GM21825 (cell line): ENCODE measurements at regions not wholly inside any gene's neighbourhood (a gene's known extent, or its start where the extent isn't known, plus 50 kb on each side); places are given as distances from the start of the nearest gene placed in this dataset.
A peak's percentile ranks its signal among the peaks of the same experiment; 100 is the strongest.

Experiments
- ATAC-seq: cut with Tn5 transposase; IDR thresholded peaks from one replicate; pipeline ENCODE4 v1.9.1; 2021; ENCODE audit warnings: mild to moderate bottlenecking, moderate library complexity; ENCODE audit not compliant: unreplicated experiment

DNA sequence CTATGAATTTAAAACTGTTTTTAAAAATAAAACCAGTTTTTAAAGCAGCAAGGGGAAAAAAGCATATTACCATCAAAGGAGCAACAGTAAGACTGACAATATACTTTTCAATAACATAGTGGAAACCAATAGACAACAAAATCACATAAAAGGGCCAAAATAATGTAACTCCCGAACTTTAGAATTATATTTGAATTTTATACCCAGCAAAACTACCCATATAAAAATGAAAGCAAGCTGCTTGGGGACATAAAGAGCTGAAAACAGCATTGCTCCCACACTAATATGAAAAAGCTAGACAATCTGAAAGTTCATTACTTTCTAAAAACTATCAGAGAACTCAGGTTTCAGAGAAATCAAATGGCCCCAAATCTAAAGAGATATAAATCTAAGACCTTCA, 199.4 kb upstream of the ARID1B start:
- no peak for ATAC-seq

DNA sequence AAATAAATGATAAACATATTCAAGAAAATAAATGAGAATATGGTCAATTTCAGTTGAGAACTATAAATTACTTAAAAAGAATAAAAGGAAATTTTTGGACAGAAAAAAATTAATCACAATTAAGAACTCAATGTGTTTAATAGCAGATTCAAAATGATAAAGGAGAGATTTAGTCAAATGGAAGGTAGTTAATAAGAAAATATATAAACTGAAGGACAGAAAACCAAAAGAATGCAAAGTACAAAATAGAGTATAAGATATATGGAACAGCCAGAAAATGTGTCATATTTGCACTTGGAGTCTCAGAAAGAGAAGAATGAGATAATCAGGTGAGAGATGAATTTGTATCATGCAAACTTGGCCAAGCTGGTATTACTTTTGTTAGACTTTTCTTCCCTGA, 201.8 kb upstream of the ARID1B start:
- no peak for ATAC-seq

DNA sequence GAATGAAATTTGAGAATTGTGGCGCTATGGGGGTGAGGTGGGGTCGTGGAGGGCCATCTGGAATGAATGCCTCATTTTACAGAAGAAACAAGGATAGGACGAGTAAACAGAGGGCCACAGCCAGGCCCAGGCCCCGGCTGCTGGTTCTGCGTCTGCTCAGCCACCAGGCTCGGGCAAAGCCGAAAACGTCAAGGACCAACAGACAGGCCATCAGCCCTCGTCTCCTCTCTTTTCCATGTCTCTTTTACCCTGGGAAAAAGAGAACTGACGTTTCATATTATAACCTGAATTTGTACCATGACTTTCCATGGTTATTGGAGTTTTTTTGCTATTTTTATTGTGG, 212.4 kb upstream of the ARID1B start:
- no peak for ATAC-seq

DNA sequence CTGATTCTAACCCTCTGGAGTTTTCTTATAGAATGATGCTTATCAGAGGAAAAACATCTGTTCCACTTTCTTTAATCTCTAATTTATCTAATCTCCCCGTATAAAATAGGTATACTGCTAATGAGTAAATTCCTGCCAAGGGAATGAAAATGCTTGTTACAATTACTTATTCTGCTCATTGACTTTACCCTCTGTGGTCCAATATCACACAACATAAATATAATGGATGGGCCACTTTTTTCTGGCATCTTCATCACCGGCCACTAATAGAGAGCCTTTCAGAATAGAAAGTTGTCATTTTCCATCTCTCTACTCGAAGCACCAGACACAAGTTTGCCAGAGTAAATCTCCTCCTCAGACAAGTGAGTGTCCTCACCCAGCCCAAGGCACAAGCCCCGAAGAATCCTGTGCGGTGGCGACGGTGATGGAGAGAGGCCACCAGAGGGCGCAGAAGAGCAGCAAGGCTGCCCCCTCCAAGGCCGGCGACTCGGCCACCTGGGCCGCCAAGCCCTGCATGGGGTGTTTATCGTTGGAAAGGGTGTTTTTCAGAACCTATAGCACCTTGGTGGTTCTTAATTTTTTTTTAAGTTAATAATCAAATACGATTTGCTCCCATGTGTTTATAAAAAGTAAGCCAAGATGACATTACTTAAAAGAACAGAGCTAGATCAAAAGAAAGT, 212.9 kb upstream of the ARID1B start:
- peak; percentile 94 for ATAC-seq

DNA sequence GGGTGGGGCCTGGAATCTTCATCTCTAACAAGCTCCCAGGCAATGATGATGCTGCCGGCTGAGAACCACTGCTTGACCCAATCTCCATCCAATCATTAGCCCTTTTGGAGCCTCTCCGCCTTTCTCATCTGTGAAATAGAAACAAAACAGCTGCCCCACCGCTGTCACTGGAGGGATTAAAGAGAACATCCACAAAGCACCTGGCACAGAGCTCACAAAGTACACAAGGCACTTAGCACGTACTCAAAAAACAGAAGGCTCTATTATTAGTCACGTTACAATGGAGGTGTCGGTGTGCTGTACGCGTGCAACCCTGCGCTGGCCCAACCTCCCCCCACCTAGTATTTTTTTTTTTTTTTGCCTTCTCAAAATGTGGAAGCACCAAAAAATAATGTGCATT, 213.5 kb upstream of the ARID1B start:
- no peak for ATAC-seq

DNA sequence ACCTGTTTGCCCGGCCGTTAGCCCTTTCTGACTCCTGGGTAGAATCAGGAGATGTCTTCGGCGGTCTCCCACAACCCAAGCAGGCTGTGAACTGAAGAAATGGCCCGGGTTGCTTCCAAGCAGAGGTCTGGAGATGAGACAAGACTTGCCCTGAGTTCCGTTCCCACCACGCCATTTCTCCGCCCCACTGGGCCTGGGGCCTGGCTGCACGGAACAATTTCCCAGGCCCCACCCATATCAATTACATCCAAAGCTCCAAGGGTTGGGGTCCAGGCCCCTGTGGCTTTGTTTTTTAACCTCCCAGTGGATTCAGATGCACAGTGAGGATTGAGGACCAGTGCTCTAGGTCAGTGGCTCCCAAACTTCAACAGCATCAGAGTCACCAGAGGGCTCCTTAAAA, 214.5 kb upstream of the ARID1B start:
- ATAC-seq: no peak

DNA sequence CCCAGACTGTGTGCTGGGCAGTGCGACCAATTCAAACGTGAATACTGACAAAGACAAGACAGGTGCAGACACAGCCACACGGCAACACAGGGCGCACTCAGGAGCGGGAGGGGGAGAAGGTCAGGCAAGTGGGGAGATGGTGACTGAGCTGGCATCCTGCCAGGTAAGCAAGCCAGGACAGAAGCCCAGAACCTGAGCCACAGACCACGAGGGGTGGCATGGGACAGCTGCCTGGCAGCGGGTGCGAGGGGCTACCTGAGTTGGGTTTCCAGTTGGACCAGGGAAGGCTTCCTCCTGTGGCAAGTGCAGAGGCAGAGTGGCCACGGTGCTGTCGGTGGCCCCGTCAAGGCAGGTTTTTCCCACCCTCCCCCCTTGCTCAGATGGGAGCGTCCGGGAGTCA, 215.2 kb upstream of the ARID1B start:
- ATAC-seq: no peak

DNA sequence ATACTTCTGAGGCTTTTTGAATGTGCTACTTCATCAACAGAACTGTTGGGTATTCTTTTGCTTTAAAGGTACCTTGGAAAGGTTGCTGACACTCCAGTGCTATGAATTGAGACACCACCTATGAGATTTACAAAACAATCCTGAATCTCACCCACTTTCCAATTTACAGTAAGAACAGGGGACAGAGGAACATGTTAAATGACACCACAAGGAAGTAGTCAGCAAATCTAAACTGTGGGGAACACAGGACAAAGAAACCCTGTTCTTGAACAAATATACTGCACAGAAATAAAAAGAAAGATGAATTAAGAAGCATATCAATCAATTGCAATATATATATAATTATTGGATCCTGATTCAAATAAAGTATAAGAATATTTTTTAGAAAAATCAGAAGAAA, 216.7 kb upstream of the ARID1B start:
- no peak for ATAC-seq

DNA sequence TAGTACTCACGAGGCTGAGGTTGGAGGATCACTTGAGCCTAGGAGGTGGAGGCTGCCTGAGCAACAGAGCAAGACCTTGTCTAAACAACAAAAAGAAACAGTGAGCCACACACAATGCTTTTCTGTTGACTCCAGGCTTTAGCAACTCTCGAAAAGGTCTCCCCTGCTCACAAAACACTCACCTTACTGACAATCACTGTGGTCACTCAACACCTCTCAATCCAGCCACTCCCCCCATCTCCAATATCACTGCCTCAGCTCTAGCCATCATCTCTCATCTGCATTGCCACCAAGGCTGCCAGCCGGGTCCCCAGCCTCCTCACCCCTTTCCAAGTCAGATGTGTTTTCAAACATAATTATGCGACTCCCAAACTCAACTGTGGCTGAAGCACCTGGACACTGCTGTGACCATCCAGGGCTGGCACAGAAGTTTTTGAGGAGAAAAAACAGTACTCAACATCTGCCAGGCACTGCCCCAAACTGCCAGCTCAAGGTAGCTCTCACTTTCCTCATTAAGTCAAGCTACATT, 218.0 kb upstream of the ARID1B start:
- ATAC-seq: no peak

DNA sequence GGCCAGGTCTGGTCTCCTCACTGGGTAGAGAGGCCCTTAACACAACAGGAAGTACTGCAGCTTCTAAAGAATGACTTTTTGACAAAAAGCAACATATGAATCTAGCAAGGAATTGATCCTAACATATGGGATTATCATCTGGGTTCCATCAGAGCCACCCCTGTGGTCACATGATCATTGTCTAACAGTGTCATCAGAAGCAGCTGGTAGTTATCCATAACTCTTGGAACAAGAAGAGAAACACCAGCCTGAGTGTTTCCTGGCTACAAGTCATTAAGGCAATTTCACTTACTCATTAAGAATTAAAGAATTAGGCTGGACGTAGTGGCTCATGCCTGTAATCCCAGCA, 219.3 kb upstream of the ARID1B start:
- ATAC-seq: no peak

DNA sequence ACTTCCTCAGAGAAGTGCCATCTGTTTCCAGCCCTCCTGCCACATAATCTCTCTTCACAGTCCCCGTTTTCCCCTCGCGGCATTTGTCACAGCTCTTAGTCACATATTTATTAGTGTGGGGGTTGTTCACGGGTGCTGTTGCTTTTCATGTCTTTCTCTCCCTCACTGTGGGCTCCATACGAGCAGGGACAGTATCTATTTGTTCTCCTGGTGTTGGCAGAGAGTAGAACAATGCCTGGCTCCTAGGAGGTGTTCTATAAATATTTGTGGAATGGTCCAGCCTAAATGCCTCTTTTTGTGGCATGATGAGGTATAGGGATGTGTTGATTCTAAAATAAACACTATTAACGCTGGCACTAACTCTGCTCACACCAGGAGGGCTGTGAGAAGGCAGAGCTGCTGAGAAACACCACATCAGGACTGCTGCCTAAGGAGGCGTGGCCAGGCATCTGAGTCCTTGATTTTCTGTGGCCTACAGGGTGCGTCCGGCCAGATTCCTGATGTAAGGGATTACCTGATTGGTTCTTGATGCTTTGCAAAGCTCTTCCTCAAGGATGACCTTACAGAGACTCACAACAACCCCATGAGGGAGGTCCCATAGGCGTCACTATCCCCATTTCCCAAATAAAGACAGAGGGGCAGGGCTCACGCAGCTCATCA, 219.8 kb upstream of the ARID1B start:
- ATAC-seq: no peak

DNA sequence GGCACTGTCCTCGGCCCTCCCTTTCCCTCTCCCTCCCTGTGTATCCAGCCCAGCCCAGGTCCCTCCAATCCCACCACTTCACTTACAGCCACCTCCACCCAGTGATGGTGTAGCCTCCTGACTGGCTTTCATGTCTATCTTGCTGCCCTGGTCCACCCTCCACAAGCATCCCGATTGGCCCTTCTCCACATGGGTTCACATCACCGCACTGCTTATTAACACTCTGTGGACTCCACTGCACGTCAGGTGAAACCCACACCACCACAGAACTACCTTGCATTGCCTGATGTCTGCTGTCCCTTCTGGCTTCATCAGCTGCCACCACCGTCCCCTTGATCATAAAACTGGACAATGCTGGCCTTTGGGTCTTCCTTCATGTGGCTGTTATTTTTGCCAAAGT, 220.4 kb upstream of the ARID1B start:
- ATAC-seq: no peak

DNA sequence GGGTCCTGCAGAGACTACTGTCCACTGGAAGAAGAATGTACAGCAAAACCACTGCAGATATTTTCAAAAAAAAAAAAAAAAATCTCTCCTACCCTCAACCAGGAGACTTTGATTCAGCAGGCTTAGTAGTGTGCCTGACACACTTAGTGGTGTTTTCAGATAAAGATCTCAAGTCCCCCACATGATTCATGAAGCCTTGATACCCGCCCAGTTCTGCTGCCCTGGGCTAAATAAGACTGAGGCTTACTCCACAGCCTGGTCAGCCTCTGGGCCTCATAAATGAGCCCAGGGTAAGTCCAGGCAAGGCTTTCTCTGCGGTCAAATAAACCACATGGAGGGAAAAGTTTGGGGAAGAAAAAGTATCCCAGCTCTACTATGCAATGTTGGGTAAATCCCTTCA, 222.1 kb upstream of the ARID1B start:
- ATAC-seq: no peak

DNA sequence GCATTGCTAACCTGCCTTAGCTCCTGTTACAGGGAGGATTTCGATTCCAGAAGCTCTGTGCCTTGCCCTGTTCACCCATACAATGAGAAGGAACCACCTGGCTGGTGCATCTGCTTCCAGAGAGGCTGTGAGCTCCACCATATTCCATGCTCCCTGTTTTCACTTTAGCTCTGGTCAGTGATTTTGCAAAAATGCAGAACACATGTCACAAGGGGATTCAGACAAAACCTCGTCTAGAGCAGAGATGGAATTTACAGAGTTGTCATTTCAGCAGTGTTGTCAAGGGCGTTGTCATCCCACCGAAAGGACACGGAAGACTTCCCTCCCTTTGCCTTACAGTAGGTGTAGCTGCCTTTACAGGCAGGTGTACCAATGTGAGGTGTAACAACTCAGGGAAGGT, 223.0 kb upstream of the ARID1B start:
- no peak for ATAC-seq

DNA sequence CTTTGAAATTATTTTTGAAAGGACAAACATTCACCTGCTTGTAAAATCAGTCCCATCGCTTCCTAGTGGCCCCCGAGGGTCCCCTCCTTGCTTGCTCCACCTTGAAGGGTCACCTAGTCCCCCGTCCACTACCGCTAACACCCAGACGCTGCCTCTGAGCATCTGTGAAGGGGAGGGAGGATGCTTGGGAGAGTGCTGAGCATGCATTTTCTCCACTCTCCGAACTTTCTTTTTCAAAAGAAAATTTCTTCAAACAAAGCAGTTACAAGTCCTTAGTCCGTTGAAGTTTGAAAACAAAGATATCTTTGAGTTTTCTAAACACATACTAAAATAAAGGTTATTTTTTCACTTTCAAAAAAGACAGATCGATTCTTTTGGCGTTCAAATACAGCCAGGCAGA, 224.3 kb upstream of the ARID1B start:
- no peak for ATAC-seq

DNA sequence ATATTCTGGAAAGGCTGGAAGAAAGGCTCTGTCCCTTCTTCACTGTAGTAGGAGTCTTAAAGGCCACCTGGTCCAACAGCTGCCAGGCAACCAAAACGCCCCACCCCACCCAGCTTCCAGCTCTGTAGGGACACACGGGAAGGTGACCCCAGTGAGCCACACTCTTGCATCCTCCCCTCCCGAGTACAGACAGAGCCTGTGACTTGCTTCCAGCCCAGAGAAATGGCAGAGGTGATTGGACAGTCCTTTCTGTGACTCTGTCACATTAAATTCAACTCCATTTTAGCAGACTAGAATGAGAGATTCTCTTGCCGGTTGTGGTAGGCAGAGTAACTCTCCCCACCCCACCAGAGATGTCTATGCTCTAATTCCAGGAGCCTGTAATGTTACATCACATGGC, 226.2 kb upstream of the ARID1B start:
- ATAC-seq: no peak

DNA sequence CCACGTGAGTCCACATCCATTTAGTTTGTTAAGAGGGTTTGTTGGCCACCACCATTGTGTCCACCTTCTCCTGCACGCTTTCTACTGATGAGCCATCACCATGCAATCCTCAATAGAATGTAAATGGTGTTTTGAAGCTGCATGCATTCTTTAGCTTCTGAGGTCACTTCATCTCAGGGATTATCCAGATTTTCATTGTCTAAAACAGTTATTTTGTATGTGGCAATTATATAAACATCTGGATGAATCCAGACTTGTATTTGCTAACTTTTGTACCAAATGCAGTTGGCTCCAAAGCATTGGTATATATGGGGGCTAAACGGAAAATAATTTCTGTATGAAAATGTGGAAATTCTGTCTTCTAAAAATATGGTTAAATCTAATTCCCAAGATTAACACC, 231.2 kb upstream of the ARID1B start:
- no peak for ATAC-seq

DNA sequence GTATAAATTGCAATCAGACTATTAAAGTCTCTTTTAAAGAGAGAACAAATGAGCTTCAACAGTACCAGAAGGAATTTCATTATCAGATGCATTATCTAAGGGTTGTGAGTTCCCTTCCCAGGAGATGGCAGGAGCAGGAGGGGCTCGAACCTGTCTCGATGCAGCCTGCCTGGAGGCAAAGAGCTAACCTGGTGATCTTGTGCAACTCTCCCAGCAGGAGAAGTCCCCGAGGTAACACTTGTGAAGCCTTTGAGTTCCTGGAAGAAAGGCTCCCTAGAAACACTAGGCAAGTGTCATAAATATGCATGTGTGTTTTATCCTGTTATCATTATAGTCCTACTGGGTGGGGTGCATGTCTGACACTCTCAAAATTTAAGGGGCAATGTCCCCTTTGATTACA, 232.2 kb upstream of the ARID1B start:
- no peak for ATAC-seq

DNA sequence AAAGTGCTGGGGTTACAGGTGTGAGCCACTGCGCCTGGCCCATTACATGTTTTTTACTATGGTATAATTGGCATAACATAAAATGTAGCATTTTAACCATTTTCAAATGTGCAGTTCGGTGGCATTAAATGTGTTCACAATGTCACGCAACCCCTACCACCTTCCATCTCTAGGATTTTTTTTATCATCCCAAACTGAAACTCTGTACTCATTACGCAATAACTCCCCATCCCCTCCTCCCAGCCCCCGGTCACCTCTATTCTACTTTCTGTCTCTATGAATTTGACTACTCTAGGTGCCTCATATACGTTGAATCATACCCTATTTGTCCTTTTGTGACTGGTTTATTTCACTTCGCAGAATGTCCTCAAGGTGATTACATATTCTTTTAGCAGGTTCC, 233.1 kb upstream of the ARID1B start:
- ATAC-seq: no peak

DNA sequence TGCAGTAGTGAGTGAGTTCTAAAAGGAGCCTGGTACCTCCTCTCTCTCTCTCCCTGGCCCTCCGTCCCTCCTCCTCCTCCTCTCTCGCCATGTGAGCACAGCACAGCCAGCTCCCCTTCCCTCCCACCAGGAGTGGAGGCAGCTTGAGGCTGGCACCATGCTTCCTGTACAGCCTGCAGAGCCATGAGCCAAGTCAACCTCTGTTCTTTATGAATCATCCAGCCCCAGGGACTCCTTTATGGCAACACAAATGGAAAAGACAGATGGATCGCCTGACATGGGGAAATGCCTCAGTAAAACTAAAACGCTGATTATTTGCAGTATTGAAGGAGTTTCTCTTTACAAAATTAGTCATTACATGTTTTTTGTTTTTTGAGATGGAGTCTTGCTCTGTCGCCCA, 233.7 kb upstream of the ARID1B start:
- no peak for ATAC-seq

DNA sequence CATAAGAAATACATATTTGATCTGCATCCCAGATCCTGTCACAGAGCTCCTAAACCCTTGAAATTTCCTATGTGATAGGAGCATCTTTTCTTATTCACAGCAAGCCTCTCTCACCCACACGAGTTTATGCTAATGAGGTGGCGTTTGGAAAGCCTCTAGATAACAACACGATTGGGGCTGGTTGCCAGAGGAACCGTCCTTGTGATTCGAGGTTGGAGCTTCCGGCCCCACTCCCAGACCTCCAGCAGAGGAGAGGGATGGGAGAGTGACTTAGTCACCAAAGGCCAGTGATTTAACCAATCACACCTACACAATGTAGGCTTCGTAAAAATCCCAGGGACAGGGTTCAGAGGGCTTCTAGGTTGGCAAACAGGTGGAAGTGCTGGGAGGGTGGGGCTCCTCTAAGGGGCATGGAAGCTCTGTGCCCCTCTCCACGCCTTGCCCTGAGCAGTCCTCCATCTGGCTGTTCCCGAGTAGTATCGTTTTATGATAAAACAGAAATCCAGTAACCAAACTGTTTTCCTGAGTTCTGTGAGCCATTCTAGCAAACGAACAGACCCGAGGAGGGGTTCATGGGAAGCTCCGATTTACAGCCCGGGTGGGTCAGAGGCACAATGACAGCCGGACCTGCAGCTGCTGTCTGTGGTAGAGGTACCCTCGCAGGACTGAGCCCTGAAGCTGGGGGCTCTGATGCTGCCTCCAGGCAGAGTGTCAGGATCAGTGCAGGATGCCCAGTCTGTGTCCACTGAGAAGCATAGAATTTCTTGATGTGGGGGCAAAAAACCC, 238.1 kb upstream of the ARID1B start:
- no peak for ATAC-seq

DNA sequence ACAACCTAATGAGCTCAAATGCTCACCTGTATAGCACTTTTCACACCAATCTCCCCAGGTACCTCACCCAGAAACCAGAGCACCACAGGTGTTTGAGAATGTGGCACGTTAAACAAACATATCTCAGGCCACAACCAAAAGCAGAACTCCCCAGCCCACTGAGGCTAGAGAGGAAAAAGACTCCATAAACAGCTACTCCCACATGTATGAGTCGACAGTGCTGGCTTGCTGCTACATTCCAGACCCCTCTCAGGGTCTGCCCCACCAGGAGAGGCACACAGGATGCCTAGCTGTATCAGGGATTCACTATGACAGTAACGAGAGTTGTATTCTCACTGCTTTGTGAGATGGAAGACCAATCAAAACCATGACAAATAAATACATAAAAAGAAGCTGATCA, 242.6 kb upstream of the ARID1B start:
- ATAC-seq: no peak
